GM12878 (cell line): ENCODE measurements at regions not wholly inside any gene's neighbourhood (a gene's known extent, or its start where the extent isn't known, plus 50 kb on each side); places are given as distances from the start of the nearest gene placed in this dataset.

Source experiments
- ATAC-seq: fragments of 200-7000 bp; cut with Tn5 transposase; 3 replicates; pipeline ENCODE4 v1.9.1; 2020; ENCODE audit warnings: mild to moderate bottlenecking, moderate library complexity
- BruUV-seq: library from RNA; stranded (reverse); fragments of 400-500 nt; replicated peaks from 2 replicates; lab custom pipeline; 2021; lab: Mats Ljungman, UMichigan
- CTCF ChIA-PET: fragments of 300-600 bp; sonication (Branson Sonifier 250); formaldehyde crosslinking; extraction: SDS; loops from one replicate; lab custom pipeline; 2021; ENCODE audit warnings: inconsistent platforms; lab: Yijun Ruan, JAX
- POLR2A ChIA-PET: fragments of 350-600 bp; formaldehyde crosslinking; extraction: SDS; loops from one replicate; lab custom pipeline; 2021; ENCODE audit warnings: inconsistent platforms; lab: Charles Lee
- RAD21 ChIA-PET: fragments of 300-600 bp; sonication (Branson Sonifier 250); formaldehyde crosslinking; loops from one replicate; lab custom pipeline; 2023; ENCODE audit warnings: antibody characterized with exemption; ENCODE audit not compliant: unreplicated experiment; lab: Charles Lee
- SMC1A ChIA-PET: fragments of 300-600 bp; sonication (Branson Sonifier 250); formaldehyde crosslinking; loops from one replicate; lab custom pipeline; 2023; ENCODE audit not compliant: unreplicated experiment, uncharacterized antibody; lab: Charles Lee
- DNase-seq: peaks from one replicate; pipeline ENCODE4 v3.0.0-alpha.2; 2011; ENCODE audit warnings: low read depth, low spot score
- FAIRE-seq: peaks from 3 replicates; lab custom pipeline; 2011; peaks lifted over from hg19 to GRCh38; lab: Jason Lieb, UNC
- H2AFZ ChIP-seq: 2 replicates; pipeline ENCODE4 v1.6.0; 2011; ENCODE audit warnings: low read depth, low read length, control low read depth; ENCODE audit not compliant: control insufficient read depth
- H3K27ac ChIP-seq: 2 replicates; pipeline ENCODE4 v1.5.1; 2011; ENCODE audit warnings: control low read depth; ENCODE audit not compliant: control insufficient read depth, insufficient read depth
- H3K27me3 ChIP-seq, 2 experiments: replicated peaks in 1 of 2; 2 replicates each; pipeline versions ENCODE4 v1.6.0 to v1.6.1; 2011; ENCODE audit warnings: low read length in 1 of 2; ENCODE audit not compliant: control insufficient read depth in 2 of 2, insufficient read depth in 2 of 2
- H3K36me3 ChIP-seq, 2 experiments: 2 replicates each; pipeline ENCODE4 v1.5.1; 2011; ENCODE audit warnings: low read length in 1 of 2; ENCODE audit not compliant: control insufficient read depth in 2 of 2, insufficient read depth in 2 of 2
- H3K4me1 ChIP-seq: 2 replicates; pipeline ENCODE4 v1.6.1; 2011; ENCODE audit warnings: mild to moderate bottlenecking, low read length, moderate library complexity, mixed read lengths; ENCODE audit not compliant: control insufficient read depth, insufficient read depth
- H3K4me2 ChIP-seq: 2 replicates; pipeline ENCODE4 v1.6.0; 2011; ENCODE audit warnings: control low read depth; ENCODE audit not compliant: control insufficient read depth, insufficient read depth
- H3K4me3 ChIP-seq: fragments of 200-600 bp; sonication (generic); 2 replicates; pipeline ENCODE4 v1.5.1; 2016
- H3K79me2 ChIP-seq: 2 replicates; pipeline ENCODE4 v1.6.0; 2011; ENCODE audit warnings: low read length; ENCODE audit not compliant: control insufficient read depth, insufficient read depth
- H3K9ac ChIP-seq: 2 replicates; pipeline ENCODE4 v1.8.0; 2011; ENCODE audit warnings: low read length, control low read depth, mixed read lengths; ENCODE audit not compliant: control insufficient read depth, insufficient read depth
- H3K9me3 ChIP-seq: replicated peaks from 3 replicates; pipeline ENCODE4 v1.5.1; 2011; ENCODE audit warnings: mild to moderate bottlenecking, low read length; ENCODE audit not compliant: control insufficient read depth, insufficient read depth
- H4K20me1 ChIP-seq: 2 replicates; pipeline ENCODE4 v1.6.0; 2011; ENCODE audit not compliant: control insufficient read depth, insufficient read depth
- JUND ChIP-seq: IDR thresholded peaks from 2 replicates; pipeline ENCODE4 v1.6.1; 2012; ENCODE audit warnings: low read depth, mild to moderate bottlenecking, low read length, improper control_type of control experiment, moderate library complexity
- PAX5 ChIP-seq: IDR thresholded peaks from 2 replicates; pipeline ENCODE4 v1.6.1; 2011; ENCODE audit warnings: low read depth, low read length, borderline replicate concordance
- PAX8 ChIP-seq: fragments of 450-650 bp; IDR thresholded peaks from 2 replicates; pipeline ENCODE4 v1.6.1; 2017; ENCODE audit warnings: mild to moderate bottlenecking, moderate library complexity
- STAT3 ChIP-seq: IDR thresholded peaks from 2 replicates; pipeline ENCODE4 v1.6.1; 2011; ENCODE audit warnings: low read depth, low read length, improper control_type of control experiment
- TBL1XR1 ChIP-seq: IDR thresholded peaks from 2 replicates; pipeline ENCODE4 v1.6.1; 2012; ENCODE audit warnings: low read depth, low read length, improper control_type of control experiment
- ZNF592 ChIP-seq: fragments of 450-650 bp; IDR thresholded peaks from 2 replicates; pipeline ENCODE4 v1.6.1; 2017; ENCODE audit warnings: mild to moderate bottlenecking, moderate library complexity
- WGBS: methylation state at CpG from one replicate; pipeline ENCODE4 v1.1.6; 2016; ENCODE audit warnings: low lambda C conversion rate; ENCODE audit not compliant: insufficient replicate concordance, insufficient coverage; ENCODE audit errors: missing lambda C conversion rate; 5-methylcytosine and 5-hydroxymethylcytosine counted together
- in situ Hi-C: fragments of 300-500 bp; cut with MboI; formaldehyde crosslinking; loops from 9 replicates; pipeline ENCODE4 v1.14.3; 2018; ENCODE audit warnings: mixed read lengths
- intact Hi-C: fragments of 100-400 bp; cut with micrococcal nuclease; formaldehyde crosslinking; loops from one replicate; pipeline ENCODE4 v1.14.2; 2022; ENCODE audit not compliant: unreplicated experiment

DNA sequence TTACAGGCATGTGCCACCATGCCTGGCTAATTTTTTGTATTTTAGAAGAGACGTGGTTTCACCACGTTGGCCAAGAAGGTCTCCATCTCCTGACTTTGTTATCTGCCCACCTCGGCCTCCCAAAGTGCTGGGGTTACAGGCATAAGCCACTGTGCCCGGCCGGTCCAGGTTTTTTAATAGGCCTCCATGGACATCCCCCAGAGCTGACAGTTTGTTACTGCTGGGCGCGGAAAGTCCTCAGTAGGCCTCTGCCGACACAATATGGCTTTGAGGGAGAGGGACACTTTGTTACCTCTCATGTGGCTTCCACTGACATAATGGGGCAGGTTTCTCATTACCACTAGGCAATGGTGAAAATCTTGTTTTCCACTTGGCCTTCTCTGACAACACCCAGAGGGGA lies 152.0 kb downstream of the WNT7A start:
- in situ Hi-C loops (no loop called here), intact Hi-C loops (no loop called here)
- Histone ChIP-seq H3K9me3 (no peaks in the 10 kb centered on the region), H3K9ac (no peak overlapping the region), H3K79me2 (no peaks in the 10 kb centered on the region), H3K36me3 (no peaks in the 10 kb centered on the region), H3K4me1 (no peaks in the 10 kb centered on the region), H2AFZ (no peak overlapping the region), H3K4me2 (no peak overlapping the region), H3K27me3 (no peaks in the 10 kb centered on the region), H3K27ac (no peak overlapping the region), H4K20me1 (no peaks in the 10 kb centered on the region), H3K4me3 (no peak overlapping the region)
- ATAC-seq = no peak
- ChIA-PET CTCF (interaction anchor here (0.7 kb wide), 1 partner anchor 80 kb away, joined by 3 read pairs; no protein-coding TSS in a partner anchor), RAD21 (no interaction called here), SMC1A (no interaction called here), POLR2A (interaction anchor here (0.6 kb wide), 1 partner anchor 945 kb away, joined by 3 read pairs; no protein-coding TSS in a partner anchor)
- FAIRE-seq = no peak
- TF ChIP-seq ZNF592 = no peak
- TF ChIP-seq PAX8 = no peak
- TF ChIP-seq STAT3 = no peak
- no peak for TF ChIP-seq TBL1XR1
- no peak for TF ChIP-seq JUND
- TF ChIP-seq PAX5 = no peak
- DNase-seq = no peak
- no TSS peak for BruUV-seq
- WGBS = 54% methylated on average over 8 of the region's 8 CpGs
